KMS-11 (cell line): ENCODE measurements at regions not wholly inside any gene's neighbourhood (a gene's known extent, or its start where the extent isn't known, plus 50 kb on each side); places are given as distances from the start of the nearest gene placed in this dataset.

Source experiments
- H2AFZ ChIP-seq: fragments of 200-600 bp; sonication (generic); 2 replicates; pipeline ENCODE4 v1.6.1; 2016; ENCODE audit warnings: antibody characterized with exemption, mixed run types, low read depth
- H3K27ac ChIP-seq: fragments of 200-600 bp; sonication (generic); 2 replicates; pipeline ENCODE4 v1.6.1; 2016; ENCODE audit warnings: mild to moderate bottlenecking, mixed run types
- H3K27me3 ChIP-seq: fragments of 200-600 bp; sonication (generic); 2 replicates; pipeline ENCODE4 v1.6.1; 2017; ENCODE audit warnings: mild to moderate bottlenecking, low read depth, mixed run types, moderate library complexity; ENCODE audit not compliant: insufficient read depth
- H3K36me3 ChIP-seq: fragments of 200-600 bp; sonication (generic); 2 replicates; pipeline ENCODE4 v1.6.1; 2017; ENCODE audit warnings: mild to moderate bottlenecking, mixed run types; ENCODE audit not compliant: insufficient read depth
- H3K4me1 ChIP-seq: fragments of 200-600 bp; sonication (generic); 2 replicates; pipeline ENCODE4 v1.6.1; 2016; ENCODE audit warnings: mild to moderate bottlenecking, low read depth, mixed run types; ENCODE audit not compliant: poor library complexity, severe bottlenecking
- H3K4me2 ChIP-seq: fragments of 200-600 bp; sonication (generic); 2 replicates; pipeline ENCODE4 v1.7.0; 2016; ENCODE audit warnings: mild to moderate bottlenecking, mixed run types
- H3K4me3 ChIP-seq: fragments of 200-600 bp; sonication (generic); IDR thresholded peaks from 2 replicates; pipeline ENCODE4 v1.6.1; 2017; ENCODE audit warnings: low read depth, low read length, mixed read lengths; ENCODE audit not compliant: insufficient read depth
- H3K79me2 ChIP-seq: fragments of 200-600 bp; sonication (generic); 2 replicates; pipeline ENCODE4 v1.6.1; 2016; ENCODE audit warnings: low read depth, mixed run types; ENCODE audit not compliant: insufficient read depth
- H3K9ac ChIP-seq: fragments of 200-600 bp; sonication (generic); 2 replicates; pipeline ENCODE4 v1.6.1; 2016; ENCODE audit warnings: mild to moderate bottlenecking, mixed run types
- H4K20me1 ChIP-seq: fragments of 200-600 bp; sonication (generic); 2 replicates; pipeline ENCODE4 v1.6.1; 2016; ENCODE audit warnings: mild to moderate bottlenecking, mixed run types; ENCODE audit not compliant: insufficient read depth
- CTCF ChIP-seq: fragments of 200-600 bp; sonication (generic); conservative IDR thresholded peaks from 2 replicates; pipeline ENCODE4 v1.6.1; 2017; ENCODE audit warnings: low read depth, mild to moderate bottlenecking, antibody characterized with exemption, low read length, moderate library complexity, mixed read lengths

- no peak for TF ChIP-seq CTCF
- Histone ChIP-seq H3K4me3 (no peak overlapping the region), H3K27ac (no peak overlapping the region), H3K27me3 (no peaks in the 10 kb centered on the region), H2AFZ (no peak overlapping the region), H4K20me1 (no peaks in the 10 kb centered on the region), H3K79me2 (no peaks in the 10 kb centered on the region), H3K4me2 (no peak overlapping the region), H3K4me1 (no peaks in the 10 kb centered on the region), H3K9ac (no peak overlapping the region), H3K36me3 (no peaks in the 10 kb centered on the region)
Measured at GRCh38 chr1:115450501-115451040, 112.5 kb upstream of the NGF start.

GRCh38 chr1:115448282-115449044 is 110.4 kb upstream of the NGF start:
- TF ChIP-seq CTCF = no peak
- Histone ChIP-seq H3K4me1 (no peaks in the 10 kb centered on the region), H3K4me3 (no peak overlapping the region), H2AFZ (no peak overlapping the region), H3K4me2 (no peak overlapping the region), H4K20me1 (no peaks in the 10 kb centered on the region), H3K27ac (no peak overlapping the region), H3K27me3 (no peaks in the 10 kb centered on the region), H3K9ac (no peak overlapping the region), H3K79me2 (no peaks in the 10 kb centered on the region), H3K36me3 (no peaks in the 10 kb centered on the region)

- Histone ChIP-seq H3K27me3 (no peaks in the 10 kb centered on the region), H3K4me2 (no peak overlapping the region), H3K9ac (no peak overlapping the region), H3K36me3 (no peaks in the 10 kb centered on the region), H4K20me1 (no peaks in the 10 kb centered on the region), H3K27ac (no peak overlapping the region), H3K79me2 (no peaks in the 10 kb centered on the region), H3K4me3 (no peak overlapping the region), H3K4me1 (no peaks in the 10 kb centered on the region), H2AFZ (no peak overlapping the region)
- no peak for TF ChIP-seq CTCF
Measured at GRCh38 chr1:115447672-115448071, 109.6 kb upstream of the NGF start.

- no peaks in the 10 kb centered on the region for H3K27me3 ChIP-seq
- H3K36me3 ChIP-seq = no peaks in the 10 kb centered on the region
- H3K4me2 ChIP-seq = no peak overlapping the region
- H3K4me3 ChIP-seq = no peak overlapping the region
- no peak for TF ChIP-seq CTCF
- no peaks in the 10 kb centered on the region for H3K4me1 ChIP-seq
- no peaks in the 10 kb centered on the region for H3K79me2 ChIP-seq
- no peak overlapping the region for H3K27ac ChIP-seq
- no peak overlapping the region for H2AFZ ChIP-seq
- H3K9ac ChIP-seq = no peak overlapping the region
- no peaks in the 10 kb centered on the region for H4K20me1 ChIP-seq
Measured at GRCh38 chr1:115445090-115445489, 107.0 kb upstream of the NGF start.
